ENCODE measurements at regions not wholly inside any gene's neighbourhood (a gene's known extent, or its start where the extent isn't known, plus 50 kb on each side); places are given as distances from the start of the nearest gene placed in this dataset.

DNA sequence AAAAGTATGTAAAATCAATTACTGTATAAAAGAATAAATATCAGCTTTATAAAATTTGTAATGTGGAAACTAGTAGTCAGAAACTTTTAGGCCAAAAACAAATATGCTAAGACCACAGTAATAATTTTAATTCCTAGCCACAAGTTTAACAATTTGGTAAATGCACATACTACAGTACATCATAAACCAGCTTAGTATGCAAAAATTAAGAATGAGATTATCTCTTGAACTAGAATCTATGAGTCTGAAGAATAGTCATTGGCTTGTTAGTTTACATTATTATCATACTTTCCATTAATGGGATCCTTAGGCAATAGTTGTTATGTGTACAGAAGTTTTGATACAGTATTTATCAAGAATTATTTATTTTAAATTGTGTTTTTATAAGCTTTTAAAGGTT is 491.9 kb upstream of the FSIP2 start:
- TF ChIP-seq, protein P1, sequence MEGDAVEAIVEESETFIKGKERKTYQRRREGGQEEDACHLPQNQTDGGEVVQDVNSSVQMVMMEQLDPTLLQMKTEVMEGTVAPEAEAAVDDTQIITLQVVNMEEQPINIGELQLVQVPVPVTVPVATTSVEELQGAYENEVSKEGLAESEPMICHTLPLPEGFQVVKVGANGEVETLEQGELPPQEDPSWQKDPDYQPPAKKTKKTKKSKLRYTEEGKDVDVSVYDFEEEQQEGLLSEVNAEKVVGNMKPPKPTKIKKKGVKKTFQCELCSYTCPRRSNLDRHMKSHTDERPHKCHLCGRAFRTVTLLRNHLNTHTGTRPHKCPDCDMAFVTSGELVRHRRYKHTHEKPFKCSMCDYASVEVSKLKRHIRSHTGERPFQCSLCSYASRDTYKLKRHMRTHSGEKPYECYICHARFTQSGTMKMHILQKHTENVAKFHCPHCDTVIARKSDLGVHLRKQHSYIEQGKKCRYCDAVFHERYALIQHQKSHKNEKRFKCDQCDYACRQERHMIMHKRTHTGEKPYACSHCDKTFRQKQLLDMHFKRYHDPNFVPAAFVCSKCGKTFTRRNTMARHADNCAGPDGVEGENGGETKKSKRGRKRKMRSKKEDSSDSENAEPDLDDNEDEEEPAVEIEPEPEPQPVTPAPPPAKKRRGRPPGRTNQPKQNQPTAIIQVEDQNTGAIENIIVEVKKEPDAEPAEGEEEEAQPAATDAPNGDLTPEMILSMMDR (IDR thresholded peaks at IDR 0.05), result no peak
- TF ChIP-seq POLR2AphosphoS5 (IDR thresholded peaks at IDR 0.05; ENCODE audit: insufficient read depth in 1 of 2, low read depth in 1 of 2), result no peak

Data from vagina (tissue), 2 donors.